DOHH2 (cell line): ENCODE measurements at regions not wholly inside any gene's neighbourhood (a gene's known extent, or its start where the extent isn't known, plus 50 kb on each side); places are given as distances from the start of the nearest gene placed in this dataset.

Experiments used
- H3F3A ChIP-seq: fragments of 200-600 bp; sonication (generic), shearing (Covaris generic); 2 replicates; pipeline ENCODE4 v1.6.0; 2016; ENCODE audit warnings: antibody characterized with exemption, mild to moderate bottlenecking; ENCODE audit not compliant: control insufficient read depth, insufficient read depth
- H3K27ac ChIP-seq: fragments of 200-600 bp; sonication (generic); 2 replicates; pipeline ENCODE4 v1.5.1; 2014; ENCODE audit warnings: low read depth, mild to moderate bottlenecking, low read length, moderate library complexity
- H3K27me3 ChIP-seq: fragments of 200-600 bp; sonication (generic); 2 replicates; pipeline ENCODE4 v1.6.1; 2014; ENCODE audit warnings: mild to moderate bottlenecking, low read length, mixed read lengths; ENCODE audit not compliant: control insufficient read depth
- H3K36me3 ChIP-seq: fragments of 200-600 bp; sonication (generic); 2 replicates; pipeline ENCODE4 v1.6.1; 2014; ENCODE audit warnings: mild to moderate bottlenecking, low read length, moderate library complexity, mixed read lengths; ENCODE audit not compliant: control insufficient read depth
- H3K4me1 ChIP-seq: fragments of 200-600 bp; sonication (generic); 2 replicates; pipeline ENCODE4 v1.6.1; 2014; ENCODE audit warnings: mild to moderate bottlenecking, low read length, mixed read lengths; ENCODE audit not compliant: control insufficient read depth
- H3K4me2 ChIP-seq: fragments of 200-600 bp; sonication (generic); 2 replicates; pipeline ENCODE4 v1.6.0; 2014; ENCODE audit warnings: mild to moderate bottlenecking, low read length, moderate library complexity
- H3K4me3 ChIP-seq: fragments of 200-600 bp; sonication (generic); 2 replicates; pipeline ENCODE4 v1.5.1; 2014; ENCODE audit warnings: mild to moderate bottlenecking, low read length, mixed read lengths
- H3K79me2 ChIP-seq: fragments of 200-600 bp; sonication (generic); 2 replicates; pipeline ENCODE4 v1.6.1; 2014; ENCODE audit warnings: mild to moderate bottlenecking, low read length, mixed read lengths; ENCODE audit not compliant: control insufficient read depth
- H3K9me2 ChIP-seq: fragments of 200-600 bp; sonication (generic); replicated peaks from 2 replicates; pipeline ENCODE4 v1.6.1; 2014; ENCODE audit warnings: mild to moderate bottlenecking, low read length, mixed read lengths; ENCODE audit not compliant: control insufficient read depth
- H3K9me3 ChIP-seq: fragments of 200-600 bp; sonication (generic); 2 replicates; pipeline ENCODE4 v1.6.1; 2014; ENCODE audit warnings: antibody characterized with exemption, low read length, mixed read lengths; ENCODE audit not compliant: control insufficient read depth, insufficient read depth
- H4K20me1 ChIP-seq: fragments of 200-600 bp; sonication (generic); 2 replicates; pipeline ENCODE4 v1.6.0; 2014; ENCODE audit warnings: low read depth, mild to moderate bottlenecking, antibody characterized with exemption, low read length, moderate library complexity; ENCODE audit not compliant: control insufficient read depth, insufficient read depth
- CTCF ChIP-seq: fragments of 200-600 bp; sonication (generic); IDR thresholded peaks from one replicate; pipeline ENCODE4 v1.5.1; 2014; ENCODE audit warnings: antibody characterized with exemption, mild to moderate bottlenecking, low read depth, low read length; ENCODE audit not compliant: poor library complexity, severe bottlenecking
- EZH2phosphoT487 ChIP-seq: fragments of 200-600 bp; sonication (generic); IDR thresholded peaks from 2 replicates; pipeline ENCODE4 v1.6.1; 2017; ENCODE audit warnings: borderline replicate concordance, mild to moderate bottlenecking, antibody characterized with exemption, low read length, moderate library complexity, mixed read lengths

GRCh38 chr2:183232161-183232865 is 108.1 kb downstream of the NUP35 start:
- Histone ChIP-seq H3K9me3 (no peaks in the 10 kb centered on the region), H3K36me3 (no peaks in the 10 kb centered on the region)
- no peak for TF ChIP-seq EZH2phosphoT487
- TF ChIP-seq CTCF = no peak

DNA sequence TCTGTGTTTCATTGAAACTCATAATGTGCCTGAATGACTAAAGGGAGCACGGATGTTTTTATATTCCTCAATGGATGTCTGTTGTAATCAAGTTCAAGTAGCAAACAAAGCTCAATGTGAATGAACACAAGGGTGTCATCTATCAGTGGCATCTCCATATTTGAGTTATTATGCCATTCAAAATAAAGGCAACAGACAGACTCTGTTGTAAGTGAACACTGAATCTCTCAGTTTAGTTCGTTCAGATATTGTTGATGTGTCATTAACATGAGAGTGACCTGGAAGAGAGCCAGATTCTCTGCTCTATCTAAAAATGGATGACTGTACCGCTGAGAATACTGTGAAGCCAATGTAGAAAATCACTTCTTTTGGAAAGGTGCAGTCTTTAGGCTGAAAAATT is 118.7 kb downstream of the NUP35 start:
- H3K79me2 ChIP-seq = no peaks in the 10 kb centered on the region
- no peak overlapping the region for H3K4me2 ChIP-seq
- H4K20me1 ChIP-seq = no peaks in the 10 kb centered on the region
- H3K9me2 ChIP-seq = no peaks in the 10 kb centered on the region
- H3K9me3 ChIP-seq = no peaks in the 10 kb centered on the region
- H3K4me1 ChIP-seq = no peaks in the 10 kb centered on the region
- H3F3A ChIP-seq = no peaks in the 10 kb centered on the region
- H3K4me3 ChIP-seq = no peak overlapping the region
- H3K36me3 ChIP-seq = no peaks in the 10 kb centered on the region
- H3K27me3 ChIP-seq = no peaks in the 10 kb centered on the region
- H3K27ac ChIP-seq = no peak overlapping the region
- TF ChIP-seq CTCF (no peak), EZH2phosphoT487 (no peak)

More at GRCh38 chr2:183232161-183232865, 108.1 kb downstream of the NUP35 start:
- Histone ChIP-seq H3K27me3 (no peaks in the 10 kb centered on the region), H3K4me2 (no peak overlapping the region), H3K9me2 (no peaks in the 10 kb centered on the region), H3F3A (no peaks in the 10 kb centered on the region), H4K20me1 (no peaks in the 10 kb centered on the region), H3K27ac (no peak overlapping the region), H3K4me1 (no peaks in the 10 kb centered on the region), H3K79me2 (no peaks in the 10 kb centered on the region), H3K4me3 (no peak overlapping the region)

DNA sequence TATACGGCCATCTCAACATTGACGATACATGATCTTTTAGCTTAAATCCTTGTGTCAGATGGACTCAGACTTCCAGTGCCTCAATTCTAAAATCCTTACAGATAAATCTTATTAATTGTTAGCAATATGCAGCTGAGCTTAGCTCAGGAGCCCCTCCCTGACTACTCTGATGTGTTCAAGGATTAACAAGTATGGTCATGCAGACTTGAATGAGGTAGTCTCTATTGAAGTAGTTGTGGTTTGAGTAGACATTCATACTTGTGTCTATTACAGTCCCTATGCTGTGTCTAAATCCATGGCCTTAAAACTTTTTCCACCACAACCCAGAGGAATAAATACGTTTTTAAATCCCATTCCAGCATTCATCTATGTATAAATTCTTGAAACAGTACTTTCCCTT is 119.5 kb downstream of the NUP35 start:
- Histone ChIP-seq H3K79me2 (no peaks in the 10 kb centered on the region), H3K4me3 (no peak overlapping the region), H3K36me3 (no peaks in the 10 kb centered on the region), H3K9me2 (no peaks in the 10 kb centered on the region), H3K27me3 (no peaks in the 10 kb centered on the region), H3K4me1 (no peaks in the 10 kb centered on the region), H3F3A (no peaks in the 10 kb centered on the region), H3K9me3 (no peaks in the 10 kb centered on the region), H4K20me1 (no peaks in the 10 kb centered on the region), H3K4me2 (no peak overlapping the region), H3K27ac (no peak overlapping the region)
- TF ChIP-seq EZH2phosphoT487 (no peak), CTCF (no peak)
